HepG2 (cell line): ENCODE measurements at regions not wholly inside any gene's neighbourhood (a gene's known extent, or its start where the extent isn't known, plus 50 kb on each side); places are given as distances from the start of the nearest gene placed in this dataset.

Source experiments
- ARNT2 ChIP-seq: sonication (generic); formaldehyde crosslinking; IDR thresholded peaks from 2 replicates; pipeline ENCODE4 v1.8.0; 2022; ENCODE audit warnings: mild to moderate bottlenecking, low read depth, missing genetic modification reagents, moderate library complexity
- CENPT ChIP-seq: sonication (generic); formaldehyde crosslinking; IDR thresholded peaks from 2 replicates; pipeline ENCODE4 v1.8.0; 2022; ENCODE audit warnings: low read depth, mild to moderate bottlenecking, moderate library complexity, missing genetic modification reagents
- EP300 ChIP-seq, 3 experiments: sonication (generic) in 1 of 3; formaldehyde crosslinking in 1 of 3; IDR thresholded peaks; 2 replicates each; pipeline versions ENCODE4 v1.5.1 to v1.6.1; 2011 to 2020; ENCODE audit warnings: low read depth in 2 of 3, low read length in 2 of 3, borderline replicate concordance in 1 of 3, improper control_type of control experiment in 1 of 3, mild to moderate bottlenecking in 1 of 3, missing genetic modification reagents in 1 of 3, moderate library complexity in 1 of 3
- MAFG ChIP-seq: sonication (generic); formaldehyde crosslinking; IDR thresholded peaks from 2 replicates; pipeline ENCODE4 v1.5.1; 2020; ENCODE audit warnings: mild to moderate bottlenecking, missing genetic modification reagents
- SRF ChIP-seq: IDR thresholded peaks from 2 replicates; pipeline ENCODE4 v1.6.1; 2011; ENCODE audit warnings: mild to moderate bottlenecking, low read depth, low read length, moderate library complexity
- TSC22D2 ChIP-seq: sonication (generic); formaldehyde crosslinking; IDR thresholded peaks from 2 replicates; pipeline ENCODE4 v1.5.1; 2020; ENCODE audit warnings: missing genetic modification reagents, mild to moderate bottlenecking, borderline replicate concordance
- ZBTB1 ChIP-seq: sonication (generic); formaldehyde crosslinking; IDR thresholded peaks from 2 replicates; pipeline ENCODE4 v1.4.0; 2020; ENCODE audit warnings: missing genetic modification reagents, borderline replicate concordance
- ZNF143 ChIP-seq: sonication (generic); formaldehyde crosslinking; IDR thresholded peaks from 2 replicates; pipeline ENCODE4 v1.4.0; 2020; ENCODE audit warnings: missing genetic modification reagents
- ZNF792 ChIP-seq: IDR thresholded peaks from 2 replicates; pipeline ENCODE4 v1.6.1; 2016
- TF ChIP-seq, protein P1 (sequence below): sonication (generic); formaldehyde crosslinking; IDR thresholded peaks from 2 replicates; pipeline ENCODE4 v1.4.0; 2020; ENCODE audit warnings: missing genetic modification reagents
- TF ChIP-seq, protein P2 (sequence below): sonication (generic); formaldehyde crosslinking; IDR thresholded peaks from 2 replicates; pipeline ENCODE4 v1.8.0; 2022; ENCODE audit warnings: mild to moderate bottlenecking, missing genetic modification reagents
- TF ChIP-seq, protein P3 (sequence below): sonication (generic); formaldehyde crosslinking; IDR thresholded peaks from 2 replicates; pipeline ENCODE4 v1.5.0; 2020; ENCODE audit warnings: mild to moderate bottlenecking, missing genetic modification reagents, borderline replicate concordance

DNA sequence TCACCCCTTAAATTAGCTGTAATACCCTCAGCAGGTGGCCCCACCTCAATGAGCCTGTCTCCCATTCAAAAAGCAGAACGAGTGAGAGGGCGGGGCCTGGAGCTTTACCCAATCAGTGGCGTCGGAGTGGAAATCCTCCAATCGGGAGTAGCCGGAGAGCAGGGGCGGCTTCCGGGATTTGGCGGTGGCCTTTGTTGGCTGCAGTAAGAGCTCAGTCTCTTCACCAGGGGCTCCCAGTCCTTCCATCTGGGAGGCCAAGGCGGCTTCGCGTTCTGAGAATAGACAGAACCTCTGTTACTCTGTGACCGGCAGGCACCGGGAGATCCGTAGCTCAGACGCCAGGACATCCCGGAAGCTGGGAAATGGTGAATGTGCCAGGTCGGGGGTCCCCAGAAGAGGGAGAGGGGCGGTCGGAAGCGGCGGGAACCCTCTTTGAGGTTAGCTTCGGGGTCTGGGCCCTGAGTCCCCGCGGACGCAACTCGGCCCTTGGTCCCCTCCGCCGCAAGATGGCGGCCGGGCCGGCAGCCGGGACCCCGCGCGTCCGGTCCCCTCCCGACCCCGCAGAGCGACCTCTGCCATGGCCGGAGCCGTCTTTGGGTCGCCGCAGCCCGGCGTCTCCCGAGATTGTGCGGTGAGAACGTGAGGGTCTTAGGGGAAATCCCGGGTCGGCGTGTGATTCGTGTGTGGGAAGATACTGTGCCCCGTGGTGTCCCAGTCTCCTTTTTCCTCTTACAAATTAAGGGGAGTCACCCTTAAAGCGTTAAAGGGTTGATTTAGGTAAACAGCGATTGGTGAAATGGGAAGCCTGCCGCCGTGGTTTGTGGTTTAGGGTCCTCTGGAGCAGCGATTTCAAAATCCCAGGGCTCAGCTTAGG, 160.3 kb upstream of the ZNF267 start (continued):
- TF ChIP-seq, protein P1, sequence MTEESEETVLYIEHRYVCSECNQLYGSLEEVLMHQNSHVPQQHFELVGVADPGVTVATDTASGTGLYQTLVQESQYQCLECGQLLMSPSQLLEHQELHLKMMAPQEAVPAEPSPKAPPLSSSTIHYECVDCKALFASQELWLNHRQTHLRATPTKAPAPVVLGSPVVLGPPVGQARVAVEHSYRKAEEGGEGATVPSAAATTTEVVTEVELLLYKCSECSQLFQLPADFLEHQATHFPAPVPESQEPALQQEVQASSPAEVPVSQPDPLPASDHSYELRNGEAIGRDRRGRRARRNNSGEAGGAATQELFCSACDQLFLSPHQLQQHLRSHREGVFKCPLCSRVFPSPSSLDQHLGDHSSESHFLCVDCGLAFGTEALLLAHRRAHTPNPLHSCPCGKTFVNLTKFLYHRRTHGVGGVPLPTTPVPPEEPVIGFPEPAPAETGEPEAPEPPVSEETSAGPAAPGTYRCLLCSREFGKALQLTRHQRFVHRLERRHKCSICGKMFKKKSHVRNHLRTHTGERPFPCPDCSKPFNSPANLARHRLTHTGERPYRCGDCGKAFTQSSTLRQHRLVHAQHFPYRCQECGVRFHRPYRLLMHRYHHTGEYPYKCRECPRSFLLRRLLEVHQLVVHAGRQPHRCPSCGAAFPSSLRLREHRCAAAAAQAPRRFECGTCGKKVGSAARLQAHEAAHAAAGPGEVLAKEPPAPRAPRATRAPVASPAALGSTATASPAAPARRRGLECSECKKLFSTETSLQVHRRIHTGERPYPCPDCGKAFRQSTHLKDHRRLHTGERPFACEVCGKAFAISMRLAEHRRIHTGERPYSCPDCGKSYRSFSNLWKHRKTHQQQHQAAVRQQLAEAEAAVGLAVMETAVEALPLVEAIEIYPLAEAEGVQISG (CRISPR knock-in tag): peak; percentile 80
- TF ChIP-seq TSC22D2 (no peak; the same call in 1 of the 2 replicates), ZBTB1 (CRISPR knock-in tag) (peak; percentile 70), SRF (0 out of 2 replicates have a peak, but pooled peaks have one; percentile 6), ARNT2 (CRISPR knock-in tag) (peak; percentile 89), ZNF143 (CRISPR knock-in tag) (peak; percentile 62), CENPT (peak; percentile 88; the same call in 1 of the 2 replicates), ZNF792 (CRISPR knock-in tag) (peak; percentile 63; the same call in 1 of the 2 replicates), MAFG (CRISPR knock-in tag) (no peak), EP300 (IDR thresholded peaks at IDR 0.05; ENCODE audit: low read depth in 2 of 2, low read length in 2 of 2) (no peak), EP300 (CRISPR knock-in tag; IDR thresholded peaks at IDR 0.05; ENCODE audit: borderline replicate concordance) (no peak; the same call in 1 of the 2 replicates)
- TF ChIP-seq, protein P2, sequence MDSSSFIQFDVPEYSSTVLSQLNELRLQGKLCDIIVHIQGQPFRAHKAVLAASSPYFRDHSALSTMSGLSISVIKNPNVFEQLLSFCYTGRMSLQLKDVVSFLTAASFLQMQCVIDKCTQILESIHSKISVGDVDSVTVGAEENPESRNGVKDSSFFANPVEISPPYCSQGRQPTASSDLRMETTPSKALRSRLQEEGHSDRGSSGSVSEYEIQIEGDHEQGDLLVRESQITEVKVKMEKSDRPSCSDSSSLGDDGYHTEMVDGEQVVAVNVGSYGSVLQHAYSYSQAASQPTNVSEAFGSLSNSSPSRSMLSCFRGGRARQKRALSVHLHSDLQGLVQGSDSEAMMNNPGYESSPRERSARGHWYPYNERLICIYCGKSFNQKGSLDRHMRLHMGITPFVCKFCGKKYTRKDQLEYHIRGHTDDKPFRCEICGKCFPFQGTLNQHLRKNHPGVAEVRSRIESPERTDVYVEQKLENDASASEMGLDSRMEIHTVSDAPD (CRISPR knock-in tag): peak; percentile 36; the same call in 1 of the 2 replicates
- TF ChIP-seq, protein P3, sequence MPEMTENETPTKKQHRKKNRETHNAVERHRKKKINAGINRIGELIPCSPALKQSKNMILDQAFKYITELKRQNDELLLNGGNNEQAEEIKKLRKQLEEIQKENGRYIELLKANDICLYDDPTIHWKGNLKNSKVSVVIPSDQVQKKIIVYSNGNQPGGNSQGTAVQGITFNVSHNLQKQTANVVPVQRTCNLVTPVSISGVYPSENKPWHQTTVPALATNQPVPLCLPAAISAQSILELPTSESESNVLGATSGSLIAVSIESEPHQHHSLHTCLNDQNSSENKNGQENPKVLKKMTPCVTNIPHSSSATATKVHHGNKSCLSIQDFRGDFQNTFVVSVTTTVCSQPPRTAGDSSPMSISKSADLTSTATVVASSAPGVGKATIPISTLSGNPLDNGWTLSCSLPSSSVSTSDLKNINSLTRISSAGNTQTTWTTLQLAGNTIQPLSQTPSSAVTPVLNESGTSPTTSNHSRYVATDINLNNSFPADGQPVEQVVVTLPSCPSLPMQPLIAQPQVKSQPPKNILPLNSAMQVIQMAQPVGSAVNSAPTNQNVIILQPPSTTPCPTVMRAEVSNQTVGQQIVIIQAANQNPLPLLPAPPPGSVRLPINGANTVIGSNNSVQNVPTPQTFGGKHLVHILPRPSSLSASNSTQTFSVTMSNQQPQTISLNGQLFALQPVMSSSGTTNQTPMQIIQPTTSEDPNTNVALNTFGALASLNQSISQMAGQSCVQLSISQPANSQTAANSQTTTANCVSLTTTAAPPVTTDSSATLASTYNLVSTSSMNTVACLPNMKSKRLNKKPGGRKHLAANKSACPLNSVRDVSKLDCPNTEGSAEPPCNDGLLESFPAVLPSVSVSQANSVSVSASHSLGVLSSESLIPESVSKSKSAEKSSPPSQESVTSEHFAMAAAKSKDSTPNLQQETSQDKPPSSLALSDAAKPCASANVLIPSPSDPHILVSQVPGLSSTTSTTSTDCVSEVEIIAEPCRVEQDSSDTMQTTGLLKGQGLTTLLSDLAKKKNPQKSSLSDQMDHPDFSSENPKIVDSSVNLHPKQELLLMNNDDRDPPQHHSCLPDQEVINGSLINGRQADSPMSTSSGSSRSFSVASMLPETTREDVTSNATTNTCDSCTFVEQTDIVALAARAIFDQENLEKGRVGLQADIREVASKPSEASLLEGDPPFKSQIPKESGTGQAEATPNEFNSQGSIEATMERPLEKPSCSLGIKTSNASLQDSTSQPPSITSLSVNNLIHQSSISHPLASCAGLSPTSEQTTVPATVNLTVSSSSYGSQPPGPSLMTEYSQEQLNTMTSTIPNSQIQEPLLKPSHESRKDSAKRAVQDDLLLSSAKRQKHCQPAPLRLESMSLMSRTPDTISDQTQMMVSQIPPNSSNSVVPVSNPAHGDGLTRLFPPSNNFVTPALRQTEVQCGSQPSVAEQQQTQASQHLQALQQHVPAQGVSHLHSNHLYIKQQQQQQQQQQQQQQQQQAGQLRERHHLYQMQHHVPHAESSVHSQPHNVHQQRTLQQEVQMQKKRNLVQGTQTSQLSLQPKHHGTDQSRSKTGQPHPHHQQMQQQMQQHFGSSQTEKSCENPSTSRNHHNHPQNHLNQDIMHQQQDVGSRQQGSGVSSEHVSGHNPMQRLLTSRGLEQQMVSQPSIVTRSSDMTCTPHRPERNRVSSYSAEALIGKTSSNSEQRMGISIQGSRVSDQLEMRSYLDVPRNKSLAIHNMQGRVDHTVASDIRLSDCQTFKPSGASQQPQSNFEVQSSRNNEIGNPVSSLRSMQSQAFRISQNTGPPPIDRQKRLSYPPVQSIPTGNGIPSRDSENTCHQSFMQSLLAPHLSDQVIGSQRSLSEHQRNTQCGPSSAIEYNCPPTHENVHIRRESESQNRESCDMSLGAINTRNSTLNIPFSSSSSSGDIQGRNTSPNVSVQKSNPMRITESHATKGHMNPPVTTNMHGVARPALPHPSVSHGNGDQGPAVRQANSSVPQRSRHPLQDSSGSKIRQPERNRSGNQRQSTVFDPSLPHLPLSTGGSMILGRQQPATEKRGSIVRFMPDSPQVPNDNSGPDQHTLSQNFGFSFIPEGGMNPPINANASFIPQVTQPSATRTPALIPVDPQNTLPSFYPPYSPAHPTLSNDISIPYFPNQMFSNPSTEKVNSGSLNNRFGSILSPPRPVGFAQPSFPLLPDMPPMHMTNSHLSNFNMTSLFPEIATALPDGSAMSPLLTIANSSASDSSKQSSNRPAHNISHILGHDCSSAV (CRISPR knock-in tag): 0 out of 2 replicates have a peak, but pooled peaks have one; percentile 69
